ENCODE measurements at regions not wholly inside any gene's neighbourhood (a gene's known extent, or its start where the extent isn't known, plus 50 kb on each side); places are given as distances from the start of the nearest gene placed in this dataset.

GRCh38 chr9:13716090-13716489 lies 436.6 kb upstream of the MPDZ start:
- H2BK15ac ChIP-seq (ENCODE audit: low read depth, low read length) = no peak overlapping the region
- no peak overlapping the region for H4K5ac ChIP-seq (ENCODE audit: insufficient read length, low read depth, low read length)
- H2BK12ac ChIP-seq (ENCODE audit: insufficient read length, low read depth, low read length) = no peak overlapping the region
- no peak overlapping the region for H3K56ac ChIP-seq (ENCODE audit: insufficient read length, low read depth, low read length)
- no peak overlapping the region for H3K9ac ChIP-seq (ENCODE audit: extremely low read depth, insufficient read length, low read length)
- DNase-seq = no peak
- Mint-ChIP-seq H3K27ac (no peak overlapping the region), H3K27me3 (ENCODE audit: low read depth) (no peaks in the 10 kb centered on the region), H3K4me3 (no peak overlapping the region), H3K9me3 (no peaks in the 10 kb centered on the region), H3K36me3 (ENCODE audit: insufficient read depth in 1 of 3, low read depth in 3 of 3) (no peaks in the 10 kb centered on the region), H3K4me1 (peaks cover 25 to 32% of the 10 kb centered on the region in 2 experiments)
- no peak overlapping the region for H4K8ac ChIP-seq (replicated peaks; ENCODE audit: insufficient read length, low read depth, low read length)
- no peaks in the 10 kb centered on the region for H3K79me1 ChIP-seq (ENCODE audit: insufficient read depth, low read depth, low read length, poor library complexity, severe bottlenecking)
- no peak overlapping the region for H3K27ac ChIP-seq (ENCODE audit: insufficient read length, low read depth, low read length)
- no peak overlapping the region for H3K14ac ChIP-seq (ENCODE audit: insufficient read depth, low read length)
- H3K4me1 ChIP-seq (ENCODE audit: insufficient read depth, low read length) = peaks cover 3% of the 10 kb centered on the region
- no peaks in the 10 kb centered on the region for H3K79me2 ChIP-seq (ENCODE audit: insufficient read depth, low read length)
- H4K20me1 ChIP-seq (ENCODE audit: control insufficient read depth, insufficient read depth, insufficient read length) = no peaks in the 10 kb centered on the region
- no peaks in the 10 kb centered on the region for H3K9me3 ChIP-seq (ENCODE audit: control insufficient read depth, low read depth, low read length)
- no peak overlapping the region for H2BK120ac ChIP-seq (ENCODE audit: low read depth, low read length, poor library complexity, severe bottlenecking)
- no peak overlapping the region for H2BK20ac ChIP-seq (ENCODE audit: low read depth, low read length, poor library complexity, severe bottlenecking)
- no peak overlapping the region for H2BK5ac ChIP-seq (ENCODE audit: insufficient read length, low read length)
- no peak overlapping the region for H2AK5ac ChIP-seq (ENCODE audit: insufficient read length, low read length)
- no CpG with 5 or more reads among the region's 1 CpG for WGBS (ENCODE audit: extremely low coverage, insufficient read length, low lambda C conversion rate)
- H2AFZ ChIP-seq (ENCODE audit: low read length) = no peak overlapping the region
- H3K23ac ChIP-seq (ENCODE audit: insufficient read length, low read depth, low read length) = no peak overlapping the region
- H3K4me2 ChIP-seq (ENCODE audit: insufficient read depth, insufficient read length, low read length) = no peak overlapping the region
- H3K23me2 ChIP-seq (ENCODE audit: insufficient read length, low read depth, low read length, poor library complexity, severe bottlenecking) = no peaks in the 10 kb centered on the region
- no peak overlapping the region for H3T11ph ChIP-seq (ENCODE audit: low read length)
- no peak overlapping the region for H3K4ac ChIP-seq (ENCODE audit: low read depth, low read length)
- H3K18ac ChIP-seq (ENCODE audit: insufficient read length, low read depth, low read length) = no peak overlapping the region
- H4K91ac ChIP-seq (ENCODE audit: insufficient read length, low read depth, low read length) = no peak overlapping the region
- no peak for TF ChIP-seq CTCF (conservative IDR thresholded peaks at IDR 0.05)
- no peaks in the 10 kb centered on the region for H3K27me3 ChIP-seq (ENCODE audit: insufficient read depth, low read length)
